Neural cell (in vitro differentiated cells): ENCODE measurements at regions not wholly inside any gene's neighbourhood (a gene's known extent, or its start where the extent isn't known, plus 50 kb on each side); places are given as distances from the start of the nearest gene placed in this dataset.
"Not testable (repeated sequence)": the region's sequence is repeated elsewhere in the genome, so short reads cannot be mapped to it uniquely, and the experiment has no call there.

Source experiments
- H2AFZ ChIP-seq: fragments of 200-600, 300-800 bp; sonication (generic), shearing (Covaris generic); 2 replicates; pipeline ENCODE4 v1.6.0; 2014; ENCODE audit warnings: low read depth, mild to moderate bottlenecking, antibody characterized with exemption, low read length, moderate library complexity
- H3F3A ChIP-seq: fragments of 200-600 bp; shearing (Covaris generic); 2 replicates; pipeline ENCODE4 v1.6.1; 2016; ENCODE audit warnings: mild to moderate bottlenecking, moderate library complexity, mixed read lengths, antibody characterized with exemption, low read length; ENCODE audit not compliant: insufficient read depth, poor library complexity, severe bottlenecking
- H3K27ac ChIP-seq: fragments of 200-600, 300-800 bp; sonication (generic), shearing (Covaris generic); 2 replicates; pipeline ENCODE4 v1.5.1; 2014; ENCODE audit warnings: mild to moderate bottlenecking, low read length, moderate library complexity
- H3K27me3 ChIP-seq: fragments of 300-800, 200-600 bp; sonication (generic), shearing (Covaris generic); 2 replicates; pipeline ENCODE4 v1.6.0; 2014; ENCODE audit warnings: mild to moderate bottlenecking, low read depth, low read length, moderate library complexity; ENCODE audit not compliant: insufficient read depth
- H3K36me3 ChIP-seq: fragments of 300-800, 200-600 bp; sonication (generic), shearing (Covaris generic); 2 replicates; pipeline ENCODE4 v1.5.1; 2014; ENCODE audit warnings: mild to moderate bottlenecking, antibody characterized with exemption, low read length, moderate library complexity; ENCODE audit not compliant: insufficient read depth
- H3K4me2 ChIP-seq: fragments of 300-800, 200-600 bp; sonication (generic), shearing (Covaris generic); 2 replicates; pipeline ENCODE4 v1.6.0; 2014; ENCODE audit warnings: mild to moderate bottlenecking, low read length
- H3K4me3 ChIP-seq: fragments of 300-800, 200-600 bp; sonication (generic), shearing (Covaris generic); 2 replicates; pipeline ENCODE4 v1.5.1; 2014; ENCODE audit warnings: mild to moderate bottlenecking, low read length, moderate library complexity
- H3K79me2 ChIP-seq: fragments of 200-600 bp; shearing (Covaris generic); replicated peaks from 2 replicates; pipeline ENCODE4 v1.6.0; 2014; ENCODE audit warnings: mild to moderate bottlenecking, low read length, moderate library complexity; ENCODE audit not compliant: insufficient read depth
- H3K9ac ChIP-seq: fragments of 300-800, 200-600 bp; sonication (generic), shearing (Covaris generic); 2 replicates; pipeline ENCODE4 v1.6.1; 2016; ENCODE audit warnings: mild to moderate bottlenecking, low read length, mixed read lengths
- H3K9me2 ChIP-seq: fragments of 200-600 bp; shearing (Covaris generic); 2 replicates; pipeline ENCODE4 v1.6.1; 2016; ENCODE audit warnings: mild to moderate bottlenecking, low read length, mixed read lengths; ENCODE audit not compliant: insufficient read depth
- H3K9me3 ChIP-seq: fragments of 200-600, 300-800 bp; sonication (generic), shearing (Covaris generic); 2 replicates; pipeline ENCODE4 v1.6.1; 2016; ENCODE audit warnings: mild to moderate bottlenecking, mixed run types, low read length, moderate library complexity, mixed read lengths
- H4K20me1 ChIP-seq: fragments of 200-600 bp; shearing (Covaris generic); 2 replicates; pipeline ENCODE4 v1.6.1; 2016; ENCODE audit warnings: mild to moderate bottlenecking, mixed run types; ENCODE audit not compliant: insufficient read depth
- EP300 ChIP-seq: fragments of 450-650 bp; conservative IDR thresholded peaks from 2 replicates; pipeline ENCODE4 v1.6.1; 2014; ENCODE audit warnings: antibody characterized with exemption, mild to moderate bottlenecking, moderate library complexity; ENCODE audit not compliant: poor library complexity, severe bottlenecking
- EZH2 ChIP-seq: fragments of 200-600, 300-800 bp; shearing (Covaris generic), sonication (generic); IDR thresholded peaks from 2 replicates; pipeline ENCODE4 v1.6.1; 2014; ENCODE audit warnings: antibody characterized with exemption, low read length, borderline replicate concordance, mild to moderate bottlenecking; ENCODE audit not compliant: insufficient read depth, poor library complexity, severe bottlenecking
- MXI1 ChIP-seq: fragments of 450-650 bp; conservative IDR thresholded peaks from 2 replicates; pipeline ENCODE4 v1.6.1; 2014; ENCODE audit warnings: antibody characterized with exemption, mild to moderate bottlenecking; ENCODE audit not compliant: poor library complexity, severe bottlenecking
- POLR2AphosphoS5 ChIP-seq: IDR thresholded peaks from 2 replicates; pipeline ENCODE4 v1.6.1; 2012
- RAD21 ChIP-seq: fragments of 450-650 bp; conservative IDR thresholded peaks from 2 replicates; pipeline ENCODE4 v1.6.1; 2014; ENCODE audit warnings: antibody characterized with exemption, mild to moderate bottlenecking, moderate library complexity
- REST ChIP-seq: IDR thresholded peaks from 2 replicates; pipeline ENCODE4 v1.6.1; 2012; ENCODE audit warnings: borderline replicate concordance
- SMC3 ChIP-seq: fragments of 450-650 bp; conservative IDR thresholded peaks from 2 replicates; pipeline ENCODE4 v1.6.1; 2014; ENCODE audit warnings: antibody characterized with exemption, mild to moderate bottlenecking, moderate library complexity; ENCODE audit not compliant: poor library complexity
- TAF1 ChIP-seq: IDR thresholded peaks from 2 replicates; pipeline ENCODE4 v1.6.1; 2012; ENCODE audit warnings: low read depth
- TF ChIP-seq, protein P1 (sequence below): fragments of 450-650 bp; IDR thresholded peaks from 2 replicates; pipeline ENCODE4 v1.5.1; 2014; ENCODE audit warnings: antibody characterized with exemption, mild to moderate bottlenecking, moderate library complexity; ENCODE audit not compliant: poor library complexity, severe bottlenecking

- TF ChIP-seq MXI1 = no peak
- no peak for TF ChIP-seq POLR2AphosphoS5
- TF ChIP-seq EP300 = no peak
- TF ChIP-seq, protein P1, sequence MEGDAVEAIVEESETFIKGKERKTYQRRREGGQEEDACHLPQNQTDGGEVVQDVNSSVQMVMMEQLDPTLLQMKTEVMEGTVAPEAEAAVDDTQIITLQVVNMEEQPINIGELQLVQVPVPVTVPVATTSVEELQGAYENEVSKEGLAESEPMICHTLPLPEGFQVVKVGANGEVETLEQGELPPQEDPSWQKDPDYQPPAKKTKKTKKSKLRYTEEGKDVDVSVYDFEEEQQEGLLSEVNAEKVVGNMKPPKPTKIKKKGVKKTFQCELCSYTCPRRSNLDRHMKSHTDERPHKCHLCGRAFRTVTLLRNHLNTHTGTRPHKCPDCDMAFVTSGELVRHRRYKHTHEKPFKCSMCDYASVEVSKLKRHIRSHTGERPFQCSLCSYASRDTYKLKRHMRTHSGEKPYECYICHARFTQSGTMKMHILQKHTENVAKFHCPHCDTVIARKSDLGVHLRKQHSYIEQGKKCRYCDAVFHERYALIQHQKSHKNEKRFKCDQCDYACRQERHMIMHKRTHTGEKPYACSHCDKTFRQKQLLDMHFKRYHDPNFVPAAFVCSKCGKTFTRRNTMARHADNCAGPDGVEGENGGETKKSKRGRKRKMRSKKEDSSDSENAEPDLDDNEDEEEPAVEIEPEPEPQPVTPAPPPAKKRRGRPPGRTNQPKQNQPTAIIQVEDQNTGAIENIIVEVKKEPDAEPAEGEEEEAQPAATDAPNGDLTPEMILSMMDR = no peak
- no peak for TF ChIP-seq RAD21
- no peak for TF ChIP-seq EZH2
- H3K27me3 ChIP-seq = no peaks in the 10 kb centered on the region
- no peaks in the 10 kb centered on the region for H4K20me1 ChIP-seq
- no peaks in the 10 kb centered on the region for H3F3A ChIP-seq
- H3K9ac ChIP-seq = no peak overlapping the region
- no peak overlapping the region for H3K27ac ChIP-seq
- no peaks in the 10 kb centered on the region for H3K9me2 ChIP-seq
- H3K4me3 ChIP-seq = no peak overlapping the region
- no peaks in the 10 kb centered on the region for H3K36me3 ChIP-seq
- no peaks in the 10 kb centered on the region for H3K79me2 ChIP-seq
- H3K4me2 ChIP-seq = no peak overlapping the region
- no peaks in the 10 kb centered on the region for H3K9me3 ChIP-seq
- H2AFZ ChIP-seq = no peak overlapping the region
Observed at GRCh38 chrX:1877780-1878179, 262.9 kb downstream of the ASMT start.

DNA sequence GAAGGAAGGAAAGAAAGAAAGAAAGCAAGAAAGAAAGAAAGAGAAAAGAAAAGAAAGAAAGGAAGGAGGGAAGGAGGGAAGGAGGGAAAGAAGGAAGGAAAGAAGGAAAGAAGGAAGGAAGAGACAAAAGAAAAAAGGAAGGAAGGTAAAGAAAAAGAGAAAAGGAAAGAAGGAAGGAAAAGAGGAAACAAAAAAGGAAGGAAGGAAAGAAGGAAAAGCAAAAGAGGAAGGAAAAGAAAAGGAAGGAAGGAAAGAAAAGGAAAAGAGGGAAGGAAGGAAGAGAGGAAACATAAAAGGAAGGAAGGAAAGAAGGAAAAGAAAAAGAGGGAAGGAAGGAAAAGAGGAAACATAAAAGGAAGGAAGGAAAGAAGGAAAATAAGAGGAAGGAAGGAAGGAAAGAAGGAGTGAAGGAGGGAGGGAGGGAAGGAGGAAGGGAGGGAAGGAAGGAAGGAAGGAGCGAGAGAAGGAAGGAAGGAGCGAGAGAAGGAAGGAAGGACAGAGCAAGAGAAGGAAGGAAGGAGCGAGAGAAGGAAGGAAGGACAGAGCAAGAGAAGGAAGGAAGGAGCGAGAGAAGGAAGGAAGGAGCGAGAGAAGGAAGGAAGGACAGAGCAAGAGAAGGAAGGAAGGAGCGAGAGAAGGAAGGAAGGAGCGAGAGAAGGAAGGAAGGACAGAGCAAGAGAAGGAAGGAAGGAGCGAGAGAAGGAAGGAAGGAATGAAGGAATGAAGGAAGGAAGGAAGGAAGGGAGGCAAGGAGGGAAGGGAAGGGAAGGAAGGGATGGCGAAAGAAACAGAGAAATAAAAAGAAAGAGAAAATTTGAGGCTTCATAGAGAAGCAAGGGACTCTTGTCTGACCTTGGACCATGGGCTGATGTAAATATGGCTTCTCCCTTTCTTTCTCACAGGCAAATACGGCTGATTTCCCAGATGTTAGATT is 266.3 kb downstream of the ASMT start:
- H3K79me2 ChIP-seq, H3F3A ChIP-seq, H3K27ac ChIP-seq, H4K20me1 ChIP-seq, H3K9me2 ChIP-seq, H3K9me3 ChIP-seq, H3K36me3 ChIP-seq, H2AFZ ChIP-seq, H3K4me3 ChIP-seq, H3K4me2 ChIP-seq, H3K9ac ChIP-seq, H3K27me3 ChIP-seq: not testable (repeated sequence)

DNA sequence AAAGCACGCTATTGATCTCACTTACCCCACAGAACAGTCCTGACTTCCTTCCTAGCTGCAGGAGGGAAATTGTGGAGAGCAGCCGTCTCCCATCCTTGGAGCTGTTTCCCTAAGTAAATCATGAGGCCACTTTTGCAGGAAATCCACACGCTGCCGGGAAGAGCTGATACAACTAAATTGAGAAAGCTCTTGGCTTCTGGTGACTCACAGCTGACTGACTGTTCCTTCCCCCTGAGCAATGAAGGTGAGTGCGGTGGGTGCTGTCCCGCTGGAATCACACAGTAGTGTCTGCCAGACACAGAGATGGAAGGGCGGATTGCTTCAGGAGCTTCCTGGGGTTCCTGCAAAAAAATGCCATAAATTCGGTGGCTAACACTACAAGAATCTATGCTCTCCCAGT is 268.9 kb downstream of the ASMT start:
- no peak for TF ChIP-seq RAD21
- TF ChIP-seq MXI1 = no peak
- TF ChIP-seq REST = no peak
- no peak for TF ChIP-seq EP300
- TF ChIP-seq, protein P1 = no peak
- TF ChIP-seq TAF1 = no peak
- TF ChIP-seq SMC3 = no peak
- TF ChIP-seq EZH2 = no peak
- no peaks in the 10 kb centered on the region for H3K27me3 ChIP-seq
- H3K79me2 ChIP-seq = no peaks in the 10 kb centered on the region
- no peaks in the 10 kb centered on the region for H3K36me3 ChIP-seq
- no peak overlapping the region for H3K9ac ChIP-seq
- H2AFZ ChIP-seq = no peak overlapping the region
- no peaks in the 10 kb centered on the region for H3K9me2 ChIP-seq
- no peak overlapping the region for H3K27ac ChIP-seq
- H4K20me1 ChIP-seq = no peaks in the 10 kb centered on the region
- no peak overlapping the region for H3K4me3 ChIP-seq
- no peaks in the 10 kb centered on the region for H3F3A ChIP-seq
- H3K4me2 ChIP-seq = no peak overlapping the region
- no peaks in the 10 kb centered on the region for H3K9me3 ChIP-seq
